ENCODE measurements at regions not wholly inside any gene's neighbourhood (a gene's known extent, or its start where the extent isn't known, plus 50 kb on each side); places are given as distances from the start of the nearest gene placed in this dataset.
A peak's percentile ranks its signal among the peaks of the same experiment; 100 is the strongest.

- no peak overlapping the region for H3K27ac ChIP-seq (ENCODE audit: low read depth in 1 of 2, low read length in 2 of 2)
- peaks cover 17% of the 10 kb centered on the region for H3K4me1 Mint-ChIP-seq
Observed at GRCh38 chr19:30873003-30873402, 476.2 kb downstream of the TSHZ3 start.

DNA sequence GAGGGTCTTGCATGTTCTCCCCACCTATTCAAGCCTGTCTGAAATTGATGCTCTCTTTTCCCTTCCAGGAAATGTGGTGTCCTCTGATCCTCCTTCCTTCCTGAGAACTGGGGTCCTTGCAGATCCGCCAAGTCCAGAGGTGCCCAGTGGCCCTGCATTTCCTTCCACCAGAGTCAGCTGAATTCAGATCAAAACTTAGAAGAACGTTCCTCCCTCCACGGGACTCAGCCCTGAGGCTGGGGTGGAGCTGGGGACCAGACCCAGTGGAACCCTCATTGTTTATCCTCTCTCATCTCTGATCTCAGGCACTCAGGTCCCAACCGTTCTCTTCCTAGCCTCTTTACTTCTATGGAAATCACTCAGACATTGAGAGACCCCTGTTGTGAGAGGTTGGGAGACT, 477.3 kb downstream of the TSHZ3 start:
- Mint-ChIP-seq H3K4me1 (peaks cover 7% of the 10 kb centered on the region), H3K4me3 (no peak overlapping the region), H3K27me3 (ENCODE audit: low read depth in 3 of 3) (peaks cover 0 to 6% (median 3%) of the 10 kb centered on the region in 3 donors), H3K36me3 (no peaks in the 10 kb centered on the region), H3K27ac (no peak overlapping the region), H3K9me3 (peaks cover 0 to 2% (median 0%) of the 10 kb centered on the region in 7 donors)
- no peaks in the 10 kb centered on the region for H3K27me3 ChIP-seq (ENCODE audit: control insufficient read depth in 2 of 2, insufficient read depth in 2 of 2, low read length in 2 of 2)
- no peaks in the 10 kb centered on the region for H3K36me3 ChIP-seq (replicated peaks in 1 of 2; ENCODE audit: control insufficient read depth in 1 of 2, insufficient read depth in 2 of 2, low read length in 2 of 2)
- H3K4me3 ChIP-seq (replicated peaks in 1 of 3; ENCODE audit: low read depth in 2 of 3, low read length in 3 of 3): no peak overlapping the region
- H3K9ac ChIP-seq (ENCODE audit: insufficient read depth, low read length, poor library complexity, severe bottlenecking): no peak overlapping the region
- intact Hi-C loops (cut with micrococcal nuclease): loop anchor here in 1 of 2 donors (10.0 kb wide), 1 partner anchor 483 kb away; no protein-coding TSS in a partner anchor
- no peaks in the 10 kb centered on the region for H3K9me3 ChIP-seq (replicated peaks in 1 of 2; ENCODE audit: control insufficient read depth in 1 of 2, insufficient read depth in 1 of 2, low read length in 2 of 2)
- H3K4me1 ChIP-seq (ENCODE audit: control insufficient read depth in 1 of 2, insufficient read depth in 2 of 2, low read length in 2 of 2): peaks cover 5 to 7% of the 10 kb centered on the region in 2 donors
- no peak for DNase-seq
- H4K20me1 ChIP-seq (ENCODE audit: insufficient read depth, low read length): no peaks in the 10 kb centered on the region
- no peak overlapping the region for H3K4me2 ChIP-seq (replicated peaks; ENCODE audit: extremely low read depth, low read length, poor library complexity, severe bottlenecking)
- H3K27ac ChIP-seq (ENCODE audit: low read depth in 1 of 2, low read length in 2 of 2): no peak overlapping the region
- WGBS (ENCODE audit: insufficient coverage): 100% methylated on average over 1 of the region's 4 CpGs
- H3K79me2 ChIP-seq (ENCODE audit: insufficient read depth, low read length): no peaks in the 10 kb centered on the region
- H2AFZ ChIP-seq (ENCODE audit: insufficient read depth, low read depth, low read length, poor library complexity, severe bottlenecking): no peak overlapping the region
- TF ChIP-seq, protein P1, sequence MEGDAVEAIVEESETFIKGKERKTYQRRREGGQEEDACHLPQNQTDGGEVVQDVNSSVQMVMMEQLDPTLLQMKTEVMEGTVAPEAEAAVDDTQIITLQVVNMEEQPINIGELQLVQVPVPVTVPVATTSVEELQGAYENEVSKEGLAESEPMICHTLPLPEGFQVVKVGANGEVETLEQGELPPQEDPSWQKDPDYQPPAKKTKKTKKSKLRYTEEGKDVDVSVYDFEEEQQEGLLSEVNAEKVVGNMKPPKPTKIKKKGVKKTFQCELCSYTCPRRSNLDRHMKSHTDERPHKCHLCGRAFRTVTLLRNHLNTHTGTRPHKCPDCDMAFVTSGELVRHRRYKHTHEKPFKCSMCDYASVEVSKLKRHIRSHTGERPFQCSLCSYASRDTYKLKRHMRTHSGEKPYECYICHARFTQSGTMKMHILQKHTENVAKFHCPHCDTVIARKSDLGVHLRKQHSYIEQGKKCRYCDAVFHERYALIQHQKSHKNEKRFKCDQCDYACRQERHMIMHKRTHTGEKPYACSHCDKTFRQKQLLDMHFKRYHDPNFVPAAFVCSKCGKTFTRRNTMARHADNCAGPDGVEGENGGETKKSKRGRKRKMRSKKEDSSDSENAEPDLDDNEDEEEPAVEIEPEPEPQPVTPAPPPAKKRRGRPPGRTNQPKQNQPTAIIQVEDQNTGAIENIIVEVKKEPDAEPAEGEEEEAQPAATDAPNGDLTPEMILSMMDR (IDR thresholded peaks at IDR 0.05): no peak

More at GRCh38 chr19:30873003-30873402, 476.2 kb downstream of the TSHZ3 start:
- Mint-ChIP-seq H3K4me3 (no peak overlapping the region), H3K27ac (peak overlapping the region in 1 of 7 donors; percentile 37), H3K9me3 (peaks cover 0 to 5% (median 0%) of the 10 kb centered on the region in 7 donors), H3K27me3 (ENCODE audit: low read depth in 3 of 3) (peaks cover 0 to 6% (median 3%) of the 10 kb centered on the region in 3 donors), H3K36me3 (no peaks in the 10 kb centered on the region)
- DNase-seq: no peak
- H4K20me1 ChIP-seq (ENCODE audit: insufficient read depth, low read length): no peaks in the 10 kb centered on the region
- H3K9me3 ChIP-seq (replicated peaks in 1 of 2; ENCODE audit: control insufficient read depth in 1 of 2, insufficient read depth in 1 of 2, low read length in 2 of 2): no peaks in the 10 kb centered on the region
- WGBS (ENCODE audit: insufficient coverage): 78% methylated on average over 1 of the region's 2 CpGs
- no peak overlapping the region for H3K9ac ChIP-seq (ENCODE audit: insufficient read depth, low read length, poor library complexity, severe bottlenecking)
- no peaks in the 10 kb centered on the region for H3K79me2 ChIP-seq (ENCODE audit: insufficient read depth, low read length)
- no peak overlapping the region for H3K4me3 ChIP-seq (replicated peaks in 1 of 3; ENCODE audit: low read depth in 2 of 3, low read length in 3 of 3)
- H3K4me1 ChIP-seq (ENCODE audit: control insufficient read depth in 1 of 2, insufficient read depth in 2 of 2, low read length in 2 of 2): peaks cover 15 to 17% of the 10 kb centered on the region in 2 donors
- no peak overlapping the region for H2AFZ ChIP-seq (ENCODE audit: insufficient read depth, low read depth, low read length, poor library complexity, severe bottlenecking)
- intact Hi-C loops (cut with micrococcal nuclease): loop anchor here in 1 of 2 donors (10.0 kb wide), 1 partner anchor 482 kb away; no protein-coding TSS in a partner anchor
- no peaks in the 10 kb centered on the region for H3K36me3 ChIP-seq (replicated peaks in 1 of 2; ENCODE audit: control insufficient read depth in 1 of 2, insufficient read depth in 2 of 2, low read length in 2 of 2)
- no peak overlapping the region for H3K4me2 ChIP-seq (replicated peaks; ENCODE audit: extremely low read depth, low read length, poor library complexity, severe bottlenecking)
- TF ChIP-seq, protein P1 (IDR thresholded peaks at IDR 0.05): no peak
- no peaks in the 10 kb centered on the region for H3K27me3 ChIP-seq (ENCODE audit: control insufficient read depth in 2 of 2, insufficient read depth in 2 of 2, low read length in 2 of 2)
